ENCODE measurements at regions not wholly inside any gene's neighbourhood (a gene's known extent, or its start where the extent isn't known, plus 50 kb on each side); places are given as distances from the start of the nearest gene placed in this dataset.
A peak's percentile ranks its signal among the peaks of the same experiment; 100 is the strongest.

DNA sequence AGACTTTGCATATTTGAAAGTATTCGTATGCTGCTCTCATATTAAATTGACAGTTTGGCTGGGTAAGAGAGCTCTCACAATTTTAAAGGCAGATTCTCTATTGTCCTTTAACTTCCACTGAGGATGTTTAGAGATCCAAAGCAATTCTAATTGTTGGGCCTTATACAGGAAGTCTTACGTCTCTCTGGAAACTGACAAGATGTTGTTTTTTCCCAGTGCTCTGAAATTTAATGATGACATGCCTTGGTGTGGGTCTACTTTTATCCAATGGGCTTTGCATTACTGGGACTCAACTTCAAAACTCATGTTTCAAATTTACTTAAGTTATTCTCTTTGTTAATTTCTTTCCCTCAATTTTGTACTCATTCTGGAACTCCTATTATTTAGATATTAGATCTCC, 191.5 kb downstream of the SNX18 start:
- intact Hi-C loops (cut with DNase I) = no loop called here
- DNase-seq = no peak

DNA sequence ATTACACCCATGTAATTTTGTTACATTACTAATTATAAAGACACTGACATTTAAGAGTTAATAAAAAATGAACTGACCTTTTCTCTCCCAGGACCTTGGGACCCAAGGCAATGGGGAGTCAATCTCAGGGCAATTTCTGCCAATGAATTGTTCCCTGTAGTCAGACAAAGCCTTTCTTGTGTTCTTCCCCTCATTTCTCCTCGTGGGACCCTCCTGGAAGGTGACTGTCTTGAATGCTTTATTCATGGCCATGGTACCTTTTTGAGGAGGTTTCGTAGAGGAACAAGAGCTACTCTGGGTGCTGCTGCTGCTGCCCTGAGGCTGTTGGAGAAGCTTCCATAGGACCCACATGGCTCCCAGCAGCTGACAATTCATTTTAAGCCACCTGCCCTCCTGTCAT, 190.3 kb downstream of the SNX18 start:
- intact Hi-C loops (cut with DNase I) = no loop called here
- no peak for DNase-seq

DNA sequence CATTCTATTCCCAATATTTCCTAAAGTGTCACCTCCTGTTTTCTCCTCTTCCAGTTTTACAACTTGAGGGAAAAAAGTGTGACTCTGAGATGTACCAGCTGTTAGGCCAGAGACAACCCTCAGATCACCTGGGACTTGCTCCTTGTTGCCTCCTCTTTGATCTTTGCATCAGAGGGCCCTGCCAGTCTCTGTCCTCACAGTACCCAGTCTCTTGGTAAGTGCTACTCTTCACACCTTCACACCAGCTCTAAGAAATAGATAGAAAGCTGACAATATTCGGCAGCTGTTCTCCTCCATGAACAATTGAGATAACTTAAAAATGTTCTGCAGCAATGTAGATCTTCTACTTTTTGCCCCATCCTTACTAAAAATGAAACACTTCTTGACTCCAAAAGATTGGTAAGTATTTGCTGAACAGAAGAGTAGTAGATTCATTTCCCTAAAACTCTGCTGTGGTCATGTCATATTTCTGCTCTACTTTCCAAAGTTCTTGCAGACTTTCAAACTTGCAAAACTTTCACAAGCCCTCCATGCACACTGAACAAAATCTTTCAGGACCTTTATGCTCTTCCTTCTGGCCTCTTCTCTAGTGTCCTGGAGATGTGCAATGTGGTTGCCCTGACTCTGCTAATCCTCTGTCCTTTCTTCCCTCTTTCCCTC, 188.6 kb downstream of the SNX18 start:
- intact Hi-C loops (cut with DNase I) = no loop called here

DNA sequence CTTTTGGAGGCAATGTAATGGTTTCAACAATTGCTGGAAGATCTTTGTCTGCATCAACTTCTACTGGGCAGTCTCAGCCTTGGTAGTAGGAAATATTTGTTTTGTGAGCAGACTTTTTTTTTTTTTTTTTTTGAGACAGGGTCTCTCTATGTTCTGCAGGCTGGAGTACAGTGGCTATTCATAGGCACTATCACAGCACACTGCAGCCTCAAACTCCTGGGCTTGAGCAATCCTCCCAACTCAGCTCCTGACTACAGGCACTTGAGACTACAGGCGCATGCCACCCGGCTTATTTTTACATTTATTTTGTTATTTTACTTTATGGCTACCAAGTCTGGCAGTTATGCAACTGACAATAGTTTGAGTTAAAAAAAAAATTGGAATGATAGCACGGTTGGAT, 187.3 kb downstream of the SNX18 start:
- no peak for DNase-seq
- intact Hi-C loops (cut with DNase I) = no loop called here

More for the DNA sequence above, 188.6 kb downstream of the SNX18 start:
- DNase-seq = no peak

DNA sequence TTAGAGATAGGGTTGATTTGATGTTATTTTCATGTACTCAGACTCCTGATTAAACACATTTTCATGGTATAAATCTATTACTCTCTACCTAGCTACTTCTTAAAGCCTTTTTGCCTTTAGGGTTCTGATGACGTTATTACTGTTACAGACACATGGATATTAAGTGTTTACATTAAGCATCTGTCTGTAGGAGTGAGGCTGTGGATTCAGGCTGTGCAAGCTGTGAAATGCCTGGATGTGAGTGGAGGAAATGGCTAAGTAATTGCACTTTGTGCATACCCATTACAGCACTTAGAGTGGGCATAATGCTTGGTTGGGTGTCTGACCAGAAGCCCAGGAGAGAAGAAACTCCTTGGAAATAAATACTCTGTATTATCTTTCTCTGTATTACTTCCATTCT, 186.8 kb downstream of the SNX18 start:
- DNase-seq = no peak
- intact Hi-C loops (cut with DNase I) = no loop called here

DNA sequence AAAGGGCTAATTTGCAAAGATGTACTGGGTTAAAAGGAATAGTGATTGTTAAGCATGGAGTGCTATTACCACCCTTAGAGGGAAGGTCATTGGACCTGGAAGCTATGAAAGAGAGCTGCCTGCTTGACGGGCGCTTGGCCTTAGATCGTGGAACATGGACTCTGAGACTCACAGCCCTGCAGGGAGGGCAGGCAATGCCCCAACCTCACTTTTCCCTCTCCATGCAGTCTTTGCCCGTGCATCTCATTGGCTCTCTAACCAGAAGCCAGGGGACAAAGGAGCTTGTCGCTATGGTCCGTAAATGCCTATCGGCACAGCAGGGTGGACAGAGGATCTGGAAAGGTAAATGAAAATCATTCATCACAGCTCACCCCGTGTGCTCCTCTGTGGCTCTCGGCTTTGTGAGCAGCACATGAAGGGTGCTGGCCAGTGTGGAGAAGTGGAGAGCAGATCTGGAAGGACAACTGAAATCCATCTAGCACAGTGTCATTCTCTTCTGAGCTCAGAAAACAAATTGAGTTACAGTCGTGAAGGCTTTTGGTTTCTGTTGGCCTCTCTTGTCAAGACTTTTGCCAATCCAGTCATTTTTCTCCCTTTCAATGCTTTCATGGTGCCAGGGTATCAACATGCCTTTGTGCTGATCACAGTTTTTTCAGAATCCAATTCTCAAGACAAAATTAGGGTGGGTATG, 186.2 kb downstream of the SNX18 start:
- intact Hi-C loops (cut with DNase I) = no loop called here
- DNase-seq = no peak

DNA sequence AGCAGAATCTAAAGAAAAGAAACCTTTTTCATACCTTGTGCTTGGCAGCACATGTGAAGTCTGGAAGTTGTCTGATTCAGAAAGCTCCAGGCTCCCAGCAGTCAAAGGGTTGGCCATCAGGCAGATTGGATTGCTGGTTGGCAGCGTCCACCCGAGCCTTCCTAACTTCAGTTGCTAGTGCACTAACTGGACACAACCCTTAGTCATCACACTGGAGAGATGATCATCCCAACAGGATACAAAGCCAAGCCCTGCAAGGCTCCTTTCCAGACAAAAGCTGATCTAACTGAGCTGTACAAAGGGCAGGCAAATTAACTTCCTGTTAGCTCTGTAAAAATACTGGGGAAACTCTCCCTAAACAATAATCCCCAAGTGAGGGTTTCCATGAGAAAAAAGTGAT, 185.6 kb downstream of the SNX18 start:
- DNase-seq = peak in 2 of 42 donors; percentile 22 to 50
- intact Hi-C loops (cut with DNase I) = no loop called here

DNA sequence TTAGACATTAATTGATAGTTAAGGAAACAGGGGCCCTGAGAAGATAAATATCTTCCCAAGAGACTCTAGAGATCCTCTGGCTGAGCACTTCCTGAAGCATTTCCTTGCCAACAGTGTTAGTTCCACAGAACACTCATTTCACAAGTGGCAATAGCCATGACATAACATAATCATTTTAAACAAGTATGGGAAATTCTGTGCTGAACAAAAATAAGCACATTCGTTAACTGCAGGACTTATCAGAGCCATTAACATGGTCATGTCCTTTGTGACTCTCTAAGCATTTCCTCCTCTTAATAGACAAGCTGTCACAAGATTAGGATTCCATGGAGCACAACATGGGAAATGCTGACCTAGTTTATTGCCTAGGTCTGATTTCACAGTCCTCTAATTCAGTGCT, 184.9 kb downstream of the SNX18 start:
- DNase-seq = no peak
- intact Hi-C loops (cut with DNase I) = no loop called here

DNA sequence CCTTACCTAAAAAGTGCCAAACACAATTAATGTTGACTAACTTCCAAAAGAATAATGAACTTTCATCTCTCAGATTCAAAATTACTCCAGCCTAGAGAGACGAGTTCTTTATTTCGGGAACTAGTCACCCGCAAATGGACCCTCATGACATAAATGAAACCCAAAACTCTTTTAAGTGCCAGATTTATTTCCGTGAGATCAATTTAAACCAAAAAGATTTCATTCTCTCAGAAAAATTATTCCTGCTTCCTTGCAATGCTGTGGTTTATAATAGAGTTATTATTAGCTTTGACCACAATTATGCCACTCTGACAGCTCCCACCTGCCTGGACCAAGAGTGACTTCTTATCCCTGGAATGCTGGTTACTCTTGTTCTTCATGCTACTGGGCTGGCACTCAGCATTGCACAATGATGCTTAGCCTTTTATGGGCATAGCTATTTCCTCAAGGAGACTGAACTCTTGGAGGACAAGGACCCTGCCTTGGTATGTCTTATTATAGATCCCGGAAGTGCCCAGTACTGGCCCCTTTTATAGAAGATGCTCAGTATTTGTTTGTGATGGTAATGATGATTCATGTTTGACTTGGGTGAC, 183.5 kb downstream of the SNX18 start:
- intact Hi-C loops (cut with DNase I) = no loop called here
- DNase-seq = no peak

DNA sequence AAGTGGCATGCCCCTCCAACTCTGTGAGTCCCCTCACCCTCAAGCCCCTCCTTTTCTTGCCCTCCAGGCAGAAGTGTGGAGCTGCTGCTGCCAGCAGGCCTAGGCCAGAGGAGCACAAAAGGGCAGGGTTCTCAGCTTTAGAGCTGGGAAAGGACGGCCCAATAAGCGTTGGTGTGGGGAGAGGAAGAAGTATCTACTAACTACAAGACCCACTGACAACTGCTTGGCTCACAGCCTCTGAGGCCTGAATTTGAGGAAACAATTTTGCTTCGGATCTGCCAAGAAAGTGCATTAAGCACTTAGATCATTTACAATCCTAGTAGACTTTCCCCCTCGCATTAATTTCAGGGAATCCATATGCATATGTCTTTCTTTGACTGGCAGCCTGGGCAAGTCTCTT, 179.4 kb downstream of the SNX18 start:
- intact Hi-C loops (cut with DNase I) = no loop called here
- peak in 1 of 42 donors; percentile 30 for DNase-seq

DNA sequence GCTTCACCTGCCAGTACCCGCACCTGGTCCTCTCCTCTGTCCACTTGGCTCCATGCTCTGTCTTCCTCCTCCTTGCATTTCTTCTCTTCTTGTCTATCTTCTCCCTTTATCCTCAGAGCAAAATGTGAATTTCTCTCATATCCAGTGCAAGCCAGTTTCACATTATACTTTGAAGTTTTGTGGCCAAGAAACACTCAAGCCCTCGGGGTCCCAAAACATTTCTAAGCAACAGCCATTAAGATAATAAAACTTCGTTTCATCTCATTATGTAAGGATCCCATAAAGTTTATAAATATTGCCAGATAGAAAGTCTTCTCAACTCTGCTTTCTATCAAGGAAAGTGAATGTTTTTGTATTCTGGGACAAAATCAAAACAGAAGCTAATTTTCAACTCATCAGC, 178.8 kb downstream of the SNX18 start:
- intact Hi-C loops (cut with DNase I) = no loop called here
- DNase-seq = no peak

DNA sequence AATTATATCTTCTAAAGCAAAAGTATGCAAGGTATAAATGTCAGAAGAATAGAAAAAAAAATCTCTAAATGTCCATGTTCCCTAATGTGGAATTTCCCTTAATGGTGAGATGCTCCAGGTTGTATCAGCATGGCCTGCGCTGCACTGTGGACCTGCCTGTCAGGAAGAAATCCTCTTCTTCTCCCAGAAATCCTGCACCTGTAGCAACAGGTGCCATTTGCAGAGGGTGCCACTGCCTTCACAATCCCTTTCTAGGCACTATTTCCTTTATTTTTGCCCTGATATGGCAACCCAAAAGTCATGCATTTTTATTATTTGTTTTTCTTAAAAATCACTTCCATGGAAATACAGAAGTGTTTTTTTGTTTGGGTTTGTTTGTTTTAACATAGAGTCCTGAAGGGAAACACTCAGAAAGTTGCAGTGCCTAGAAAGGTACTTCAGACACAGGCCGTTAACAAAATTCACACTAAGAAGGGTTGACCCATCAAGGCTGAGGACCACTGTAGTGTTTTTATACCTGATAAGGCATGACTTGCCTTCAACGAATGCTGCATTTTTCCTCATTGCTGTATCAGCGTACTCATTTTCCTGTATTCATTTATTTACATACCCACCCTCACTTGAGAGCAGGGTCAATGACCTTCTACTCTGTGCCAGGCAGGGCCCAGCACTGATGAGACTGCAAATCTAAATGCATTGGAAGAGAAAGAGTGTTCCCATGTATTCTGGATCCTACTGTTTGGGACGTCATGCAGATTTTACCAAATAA, 177.8 kb downstream of the SNX18 start:
- no peak for DNase-seq
- intact Hi-C loops (cut with DNase I) = no loop called here

DNA sequence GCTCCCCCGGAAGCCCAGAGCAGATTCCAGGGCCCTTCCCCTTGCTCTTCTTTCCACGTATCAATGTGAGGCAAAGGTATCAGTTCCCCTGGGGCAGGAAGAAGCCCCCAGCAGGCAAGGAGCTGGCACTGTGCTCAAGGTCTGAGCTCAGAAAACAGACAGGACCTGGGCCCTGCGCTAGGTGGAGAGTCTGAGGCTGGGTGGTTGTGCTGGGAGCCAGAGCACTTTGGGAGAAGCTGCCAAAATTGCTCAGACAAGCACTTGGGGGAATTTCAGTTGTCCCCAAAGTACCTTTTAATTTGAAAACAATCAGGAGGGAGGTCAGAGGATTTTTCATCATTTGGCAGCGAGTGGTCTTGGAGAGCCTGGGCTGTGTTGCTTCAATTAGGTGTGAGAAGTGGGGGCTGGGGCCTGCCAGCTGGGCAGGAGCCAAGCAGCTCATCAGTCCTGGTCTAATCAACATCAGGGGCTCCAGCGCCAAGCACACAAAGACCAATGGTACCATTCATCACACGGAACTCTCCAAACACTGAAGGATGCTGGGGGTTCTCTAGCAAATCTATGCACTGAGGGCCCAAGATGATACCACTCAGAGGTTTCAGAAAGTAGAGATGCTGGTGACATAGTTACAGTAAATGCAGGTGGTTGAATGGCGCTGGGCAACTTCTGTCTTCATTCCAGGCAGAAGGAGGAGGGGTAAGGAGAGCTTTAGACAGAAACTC, 176.5 kb downstream of the SNX18 start:
- no peak for DNase-seq
- intact Hi-C loops (cut with DNase I) = no loop called here

DNA sequence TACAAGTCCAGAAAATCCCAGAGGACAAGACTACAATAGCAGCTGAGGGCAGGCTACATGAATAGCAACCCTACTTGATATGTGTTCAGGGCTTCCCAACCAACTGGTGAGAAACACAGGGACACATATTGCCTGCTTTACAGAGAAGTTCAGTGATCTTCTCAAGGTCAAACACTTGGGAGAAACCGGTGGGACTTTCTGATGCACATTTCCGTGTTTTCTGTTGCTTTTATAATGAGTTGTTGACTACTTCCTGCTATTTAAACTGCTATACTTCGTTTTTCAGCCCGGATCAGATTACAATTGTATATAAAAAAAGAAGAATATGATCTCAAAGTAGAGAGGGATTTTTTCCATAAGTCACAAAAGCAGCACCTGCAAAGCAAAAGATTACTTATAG, 175.1 kb downstream of the SNX18 start:
- no peak for DNase-seq

DNA sequence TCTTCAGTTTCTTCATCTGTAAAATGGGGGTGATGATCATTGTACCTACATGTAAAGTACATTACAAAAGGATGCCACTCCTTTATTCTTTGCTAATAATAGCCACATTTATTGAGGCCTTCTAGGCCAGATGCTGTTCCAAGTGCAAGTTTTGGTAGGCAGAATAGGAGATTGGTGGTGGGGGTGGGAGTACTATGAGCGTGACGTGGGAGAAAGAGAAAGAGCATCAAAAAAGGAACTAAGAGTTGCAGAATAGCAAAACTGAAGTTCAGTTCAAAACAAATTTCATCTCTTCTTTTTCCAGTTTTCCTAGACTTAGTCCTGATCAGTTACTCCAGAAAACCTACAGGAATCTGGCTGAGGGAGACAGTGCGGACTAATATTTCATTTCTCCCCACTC, 174.1 kb downstream of the SNX18 start:
- intact Hi-C loops (cut with DNase I) = no loop called here

More for the DNA sequence above, 175.1 kb downstream of the SNX18 start:
- intact Hi-C loops (cut with DNase I) = no loop called here

DNA sequence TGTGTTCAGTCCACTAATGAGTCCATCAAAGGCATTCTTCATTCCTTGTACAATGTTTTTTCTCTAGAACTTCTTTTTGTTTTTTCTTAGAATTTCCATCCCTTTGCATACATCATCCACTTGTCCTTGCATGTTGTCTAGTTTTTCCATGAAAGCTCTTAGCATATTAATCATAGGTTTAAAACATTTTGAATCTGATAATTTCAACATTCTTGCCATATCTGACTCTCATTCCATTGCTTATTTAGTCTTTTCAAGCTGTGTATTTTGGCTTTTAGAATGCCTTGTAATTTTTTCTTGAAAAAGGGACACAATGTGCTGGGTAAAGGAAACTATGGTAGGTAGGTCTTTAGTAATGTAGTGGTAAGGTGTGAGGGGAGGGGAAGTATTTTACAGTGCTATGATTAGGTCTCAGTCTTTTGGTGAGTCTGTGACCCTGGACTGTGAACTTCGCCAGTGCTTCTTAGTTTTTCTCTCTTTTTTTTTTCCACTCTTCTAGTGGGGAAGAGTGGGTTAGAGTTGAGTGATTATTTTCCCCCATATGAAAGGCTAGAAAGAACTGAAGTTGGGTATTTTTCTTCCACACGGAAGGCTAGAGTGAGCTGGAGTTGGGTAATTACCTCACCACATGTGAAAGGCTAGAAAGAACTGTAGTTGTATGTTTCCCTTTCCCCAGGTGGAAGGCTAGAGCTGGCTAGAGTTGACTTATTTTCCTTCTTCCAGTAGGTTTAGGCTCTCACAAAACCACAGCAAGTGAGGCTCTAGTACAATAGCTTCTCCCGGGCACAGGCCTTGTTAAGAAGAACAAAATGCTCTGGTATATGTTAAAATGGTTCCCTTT, 172.1 kb downstream of the SNX18 start:
- DNase-seq = no peak
- intact Hi-C loops (cut with DNase I) = no loop called here

More for the DNA sequence above, 174.1 kb downstream of the SNX18 start:
- DNase-seq = no peak

DNA sequence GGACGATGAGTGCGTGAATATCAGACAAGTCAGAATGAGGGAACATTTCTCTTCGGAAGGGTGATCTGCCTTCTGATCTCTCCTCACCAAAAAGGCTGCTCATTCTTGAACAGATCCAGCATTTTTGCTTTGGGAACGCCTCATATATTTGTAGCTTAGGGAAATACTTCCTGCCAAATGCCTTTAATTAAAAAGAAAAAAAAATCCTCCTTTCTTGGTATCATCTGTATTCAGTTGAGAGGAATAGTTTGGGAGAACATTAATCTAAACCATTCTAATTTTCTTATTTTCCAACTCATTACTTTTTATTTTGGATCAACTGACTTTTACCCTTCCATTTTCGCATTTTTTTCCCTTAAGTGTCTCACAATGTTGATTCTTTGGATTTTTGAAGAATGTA, 163.4 kb downstream of the SNX18 start:
- intact Hi-C loops (cut with DNase I) = no loop called here
- no peak for DNase-seq

DNA sequence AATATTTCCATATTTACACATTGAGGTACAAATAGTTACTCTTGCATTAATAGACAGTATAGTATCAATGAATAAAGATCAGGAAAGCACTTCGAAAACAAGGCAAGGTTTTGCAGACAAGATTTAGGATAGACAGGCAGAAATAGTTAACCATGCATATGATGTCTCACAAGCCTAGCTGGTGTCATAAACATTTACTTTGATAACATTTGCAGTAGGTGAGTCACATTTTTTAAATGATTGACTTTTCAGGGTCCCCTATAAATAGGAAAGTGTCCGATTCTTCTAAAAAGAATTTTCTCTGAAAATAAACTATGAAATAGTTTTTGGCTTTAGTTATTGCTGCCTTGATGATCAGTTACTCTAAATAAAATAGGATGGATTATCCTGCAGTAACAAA, 162.1 kb downstream of the SNX18 start:
- DNase-seq = no peak
- intact Hi-C loops (cut with DNase I) = no loop called here

DNA sequence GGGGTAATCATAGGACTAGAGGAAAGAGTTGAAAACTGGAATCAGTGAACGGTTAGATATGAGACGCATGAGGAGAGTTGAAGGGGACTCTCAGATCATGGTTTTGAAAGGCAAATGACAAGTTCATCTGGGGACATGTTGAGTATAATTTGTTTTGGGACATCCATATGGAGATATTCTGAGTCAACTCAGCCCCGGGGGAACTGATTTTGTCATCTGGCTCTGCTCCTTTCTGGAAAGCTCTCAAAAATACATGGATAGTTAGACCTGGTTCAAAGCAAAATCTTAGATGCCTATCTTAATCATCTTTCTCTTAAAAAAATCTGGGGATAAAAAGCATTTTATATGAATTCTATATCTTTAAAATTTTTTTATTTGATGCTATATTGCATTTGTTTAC, 161.2 kb downstream of the SNX18 start:
- no peak for DNase-seq
- intact Hi-C loops (cut with DNase I) = no loop called here
